Chondrocyte (in vitro differentiated cells): ENCODE measurements at regions not wholly inside any gene's neighbourhood (a gene's known extent, or its start where the extent isn't known, plus 50 kb on each side); places are given as distances from the start of the nearest gene placed in this dataset.
"Not testable (repeated sequence)": the region's sequence is repeated elsewhere in the genome, so short reads cannot be mapped to it uniquely, and the experiment has no call there.

Source experiments
- DNase-seq: peaks from one replicate; pipeline ENCODE4 v3.0.0; 2021; ENCODE audit warnings: mixed read lengths, low spot score
- H3K27ac Mint-ChIP-seq: one replicate; pipeline ENCODE4 v1.8.0; 2021; ENCODE audit warnings: mild to moderate bottlenecking, moderate library complexity, mixed read lengths; ENCODE audit not compliant: unreplicated experiment
- H3K27me3 Mint-ChIP-seq: 2 replicates; pipeline ENCODE4 v1.8.0; 2021; ENCODE audit warnings: low read depth, mixed read lengths
- H3K36me3 Mint-ChIP-seq: 2 replicates; pipeline ENCODE4 v1.8.0; 2021; ENCODE audit warnings: low read depth, mixed read lengths
- H3K4me1 Mint-ChIP-seq: 2 replicates; pipeline ENCODE4 v1.8.0; 2021; ENCODE audit warnings: low read depth, mild to moderate bottlenecking, mixed read lengths
- H3K4me3 Mint-ChIP-seq: one replicate; pipeline ENCODE4 v1.8.0; 2021; ENCODE audit warnings: mild to moderate bottlenecking, moderate library complexity, mixed read lengths; ENCODE audit not compliant: unreplicated experiment
- H3K9me3 Mint-ChIP-seq: 2 replicates; pipeline ENCODE4 v1.8.0; 2021; ENCODE audit warnings: low read depth, mixed read lengths
- CTCF ChIP-seq: fragments of 200-600 bp; sonication (generic); IDR thresholded peaks from 2 replicates; pipeline ENCODE4 v1.5.0; 2021; ENCODE audit warnings: antibody characterized with exemption, mild to moderate bottlenecking, moderate library complexity

GRCh38 chr15:20346082-20346805, 195.4 kb downstream of the GOLGA6L6 start:
- no peak for TF ChIP-seq CTCF
- no peak overlapping the region for H3K4me3 Mint-ChIP-seq
- H3K9me3 Mint-ChIP-seq, result peaks cover 15% of the 10 kb centered on the region
- H3K36me3 Mint-ChIP-seq, result peaks cover 4% of the 10 kb centered on the region
- no peaks in the 10 kb centered on the region for H3K4me1 Mint-ChIP-seq
- no peaks in the 10 kb centered on the region for H3K27me3 Mint-ChIP-seq
- H3K27ac Mint-ChIP-seq, result no peak overlapping the region
- peak; percentile 98 for DNase-seq

GRCh38 chr15:20345401-20345958, 196.1 kb downstream of the GOLGA6L6 start:
- no peak for TF ChIP-seq CTCF
- Mint-ChIP-seq H3K4me3 (no peak overlapping the region), H3K27ac (no peak overlapping the region), H3K36me3 (peaks cover 2% of the 10 kb centered on the region), H3K9me3 (peaks cover 9% of the 10 kb centered on the region), H3K4me1 (no peaks in the 10 kb centered on the region), H3K27me3 (no peaks in the 10 kb centered on the region)
- peak; percentile 98 for DNase-seq

DNA sequence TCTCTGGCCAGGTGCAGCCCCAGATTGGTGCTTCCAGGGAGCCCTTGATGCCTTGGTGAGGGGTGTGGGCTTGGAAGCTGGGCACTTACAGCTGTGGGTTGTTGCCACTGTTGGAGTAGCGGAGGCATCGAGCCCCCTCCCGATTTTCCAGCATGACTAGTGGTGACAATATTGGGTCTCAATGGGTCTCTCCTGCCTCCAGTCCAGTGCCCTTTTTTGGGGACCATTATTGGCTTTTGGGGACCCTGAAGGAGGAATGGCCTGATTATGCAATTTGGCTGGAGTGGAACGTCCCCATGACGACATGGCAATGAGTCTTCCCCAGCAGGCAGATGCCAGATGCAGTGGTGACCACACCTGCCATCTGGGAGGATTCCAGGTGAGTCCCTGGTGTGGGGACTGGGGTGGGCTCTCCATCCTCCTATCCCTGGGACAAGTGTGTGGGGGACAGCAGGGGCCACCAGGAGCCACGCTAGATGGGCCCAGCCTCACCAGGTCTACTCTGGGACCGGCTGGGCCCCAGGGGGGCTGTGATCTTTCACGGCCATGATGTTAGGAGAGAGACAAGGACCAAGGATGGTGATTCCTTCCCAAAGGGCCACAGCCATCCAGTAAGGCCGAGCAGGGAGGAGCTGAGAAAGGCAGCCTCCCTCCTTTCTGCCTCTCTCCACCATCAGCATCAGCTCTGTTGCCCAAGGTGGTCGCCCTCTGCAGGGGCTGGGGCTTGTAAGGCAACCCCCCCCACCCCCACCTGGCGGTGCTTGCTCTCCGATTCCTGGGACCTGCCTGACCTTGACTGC, 196.8 kb downstream of the GOLGA6L6 start:
- no peak overlapping the region for H3K4me3 Mint-ChIP-seq
- no peaks in the 10 kb centered on the region for H3K27me3 Mint-ChIP-seq
- peaks cover 2% of the 10 kb centered on the region for H3K9me3 Mint-ChIP-seq
- H3K36me3 Mint-ChIP-seq, result peaks cover 2% of the 10 kb centered on the region
- DNase-seq, result peak; percentile 99
- H3K4me1 Mint-ChIP-seq, result no peaks in the 10 kb centered on the region
- no peak overlapping the region for H3K27ac Mint-ChIP-seq
- no peak for TF ChIP-seq CTCF

DNA sequence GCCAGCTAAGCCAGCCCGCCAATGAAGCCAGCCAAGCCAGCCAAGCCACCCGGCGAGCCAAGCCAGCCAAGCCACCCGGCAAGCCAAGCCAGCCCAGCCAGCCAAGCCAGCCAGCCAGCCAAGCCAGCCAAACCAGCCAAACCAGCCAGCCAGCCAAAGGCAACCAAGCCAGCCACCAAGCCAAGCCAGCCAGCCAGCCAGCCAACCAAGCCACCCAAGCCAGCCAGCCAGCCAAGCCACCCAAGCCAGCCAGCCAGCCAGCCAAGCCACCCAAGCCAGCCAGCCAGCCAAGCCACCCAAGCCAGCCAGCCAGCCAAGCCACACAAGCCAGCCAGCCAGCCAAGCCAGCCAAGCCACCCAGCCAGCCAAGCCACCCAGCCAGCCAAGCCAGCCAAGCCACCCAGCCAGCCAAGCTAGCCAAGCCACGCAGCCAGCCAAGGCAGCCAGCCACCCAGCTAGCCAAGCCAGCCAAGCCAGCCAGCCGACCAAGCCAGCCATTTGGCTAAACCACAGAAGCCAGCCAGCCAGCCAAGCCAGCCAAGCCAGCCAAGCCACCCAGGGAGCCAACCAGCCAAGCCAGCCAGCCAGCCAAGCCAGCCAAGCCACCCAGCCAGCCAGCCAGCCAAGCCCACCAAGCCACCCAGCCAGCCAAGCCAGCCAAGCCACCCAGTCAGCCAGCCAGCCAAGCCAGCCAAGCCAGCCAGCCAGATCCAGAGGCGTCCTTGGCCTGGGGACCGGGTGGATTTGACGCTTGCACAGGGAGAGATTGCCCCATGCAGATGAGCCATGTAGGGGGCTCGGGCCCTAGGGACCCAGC, 198.0 kb downstream of the GOLGA6L6 start:
- H3K27me3 Mint-ChIP-seq, H3K36me3 Mint-ChIP-seq, H3K9me3 Mint-ChIP-seq, H3K27ac Mint-ChIP-seq, H3K4me3 Mint-ChIP-seq, H3K4me1 Mint-ChIP-seq: not testable (repeated sequence)
- DNase-seq, result peak; percentile 100

DNA sequence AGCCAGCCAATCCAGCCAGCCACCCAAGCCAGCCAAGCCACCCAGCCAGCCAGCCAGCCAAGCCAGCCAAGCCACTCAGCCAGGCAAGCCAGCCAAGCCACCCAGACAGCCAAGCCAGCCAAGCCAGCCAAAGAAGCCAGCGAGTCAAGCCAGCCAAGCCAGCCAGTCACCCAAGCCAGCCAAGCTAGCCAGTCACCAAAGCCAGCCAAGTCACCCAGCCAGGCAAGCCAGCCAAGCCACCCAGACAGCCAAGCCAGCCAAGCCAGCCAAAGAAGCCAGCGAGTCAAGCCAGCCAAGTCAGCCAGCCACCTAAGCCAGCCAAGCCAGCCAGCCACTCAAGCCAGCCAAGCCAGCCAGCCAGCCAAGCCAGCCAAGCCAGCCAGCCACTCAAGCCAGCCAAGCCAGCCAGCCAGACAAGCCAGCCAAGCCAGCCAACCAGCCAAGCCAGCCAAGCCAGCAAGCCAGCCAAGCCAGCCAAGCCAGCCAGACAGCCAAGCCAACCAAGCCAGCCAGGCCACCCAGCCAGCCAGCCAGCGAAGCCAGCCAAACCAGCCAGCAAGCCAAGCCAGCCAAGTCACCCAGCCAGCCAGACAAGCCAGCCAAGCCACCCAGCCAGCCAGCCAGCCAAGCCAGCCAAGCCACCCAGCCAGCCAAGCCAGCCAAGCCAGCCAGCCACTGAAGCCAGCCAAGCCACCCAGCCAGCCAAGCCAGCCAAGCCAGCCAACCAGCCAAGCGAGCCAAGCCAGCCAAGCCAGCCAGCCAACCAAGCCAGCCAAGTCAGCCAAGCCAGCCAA, 198.8 kb downstream of the GOLGA6L6 start:
- not testable (repeated sequence) for H3K27me3 Mint-ChIP-seq, H3K4me1 Mint-ChIP-seq
- DNase-seq, result peak; percentile 97

More for the DNA sequence above, 198.8 kb downstream of the GOLGA6L6 start:
- not testable (repeated sequence) for H3K4me3 Mint-ChIP-seq, H3K27ac Mint-ChIP-seq, H3K9me3 Mint-ChIP-seq, H3K36me3 Mint-ChIP-seq
